ENCODE measurements at regions not wholly inside any gene's neighbourhood (a gene's known extent, or its start where the extent isn't known, plus 50 kb on each side); places are given as distances from the start of the nearest gene placed in this dataset.
"Not testable (repeated sequence)": the region's sequence is repeated elsewhere in the genome, so short reads cannot be mapped to it uniquely, and the experiment has no call there.

GRCh38 chr16:22653876-22654275, 143.2 kb downstream of the NPIPB5 start:
- no peak for DNase-seq

GRCh38 chr16:22656573-22656972, 145.9 kb downstream of the NPIPB5 start:
- H3K9me3 ChIP-seq; H3K4me3 ChIP-seq; intact Hi-C loops (cut with DNase I); H3K4me1 ChIP-seq; H3K27ac ChIP-seq; H3K36me3 ChIP-seq; DNase-seq: not testable (repeated sequence)
- 85 to 86% methylated on average over 9 of the region's 9 CpGs for WGBS, 2 donors
- peaks cover 0 to 12% (median 0%) of the 10 kb centered on the region in 4 donors for H3K27me3 ChIP-seq

More at GRCh38 chr16:22653876-22654275, 143.2 kb downstream of the NPIPB5 start:
- intact Hi-C loops (cut with DNase I), result no loop called here
- Histone ChIP-seq H3K4me1 (no peaks in the 10 kb centered on the region), H3K36me3 (no peaks in the 10 kb centered on the region), H3K4me3 (no peak overlapping the region), H3K27me3 (peaks cover 0 to 27% (median 0%) of the 10 kb centered on the region in 4 donors), H3K9me3 (no peaks in the 10 kb centered on the region), H3K27ac (no peak overlapping the region)
- no peak for TF ChIP-seq CTCF (IDR thresholded peaks at IDR 0.05)
- TF ChIP-seq POLR2A (IDR thresholded peaks at IDR 0.05), result no peak
- WGBS, 2 donors, result 75 to 76% methylated on average over 6 of the region's 6 CpGs

GRCh38 chr16:22659933-22660332, 149.2 kb downstream of the NPIPB5 start:
- Histone ChIP-seq H3K27ac (no peak overlapping the region), H3K27me3 (peaks cover 0 to 33% (median 0%) of the 10 kb centered on the region in 4 donors), H3K4me3 (no peak overlapping the region), H3K4me1 (no peaks in the 10 kb centered on the region), H3K36me3 (no peaks in the 10 kb centered on the region), H3K9me3 (no peaks in the 10 kb centered on the region)
- intact Hi-C loops (cut with DNase I), result no loop called here
- WGBS, 2 donors, result 64 to 69% methylated on average over 4 of the region's 4 CpGs
- DNase-seq, result no peak
- TF ChIP-seq CTCF (IDR thresholded peaks at IDR 0.05) (no peak), POLR2A (IDR thresholded peaks at IDR 0.05) (no peak)

GRCh38 chr16:22660441-22661160, 149.9 kb downstream of the NPIPB5 start:
- no peak overlapping the region for H3K4me3 ChIP-seq
- DNase-seq, result no peak
- 68 to 76% methylated on average over 5 of the region's 5 CpGs for WGBS, 2 donors
- H3K9me3 ChIP-seq, result no peaks in the 10 kb centered on the region
- intact Hi-C loops (cut with DNase I), result no loop called here
- no peaks in the 10 kb centered on the region for H3K4me1 ChIP-seq
- no peaks in the 10 kb centered on the region for H3K36me3 ChIP-seq
- peaks cover 0 to 40% (median 0%) of the 10 kb centered on the region in 4 donors for H3K27me3 ChIP-seq
- TF ChIP-seq POLR2A (IDR thresholded peaks at IDR 0.05) (no peak), CTCF (IDR thresholded peaks at IDR 0.05) (no peak)
- no peak overlapping the region for H3K27ac ChIP-seq

GRCh38 chr16:22661161-22661647, 150.5 kb downstream of the NPIPB5 start:
- no peak overlapping the region for H3K4me3 ChIP-seq
- TF ChIP-seq POLR2A (IDR thresholded peaks at IDR 0.05) (no peak), CTCF (IDR thresholded peaks at IDR 0.05) (no peak)
- H3K9me3 ChIP-seq, result no peaks in the 10 kb centered on the region
- H3K27me3 ChIP-seq, result peaks cover 0 to 44% (median 0%) of the 10 kb centered on the region in 4 donors
- WGBS, 2 donors, result 67 to 71% methylated on average over 7 of the region's 7 CpGs
- intact Hi-C loops (cut with DNase I), result no loop called here
- DNase-seq, result no peak
- no peaks in the 10 kb centered on the region for H3K4me1 ChIP-seq
- no peaks in the 10 kb centered on the region for H3K36me3 ChIP-seq
- no peak overlapping the region for H3K27ac ChIP-seq

- H3K27ac ChIP-seq; H3K4me3 ChIP-seq; H3K9me3 ChIP-seq; intact Hi-C loops (cut with DNase I); DNase-seq; H3K4me1 ChIP-seq; H3K36me3 ChIP-seq: not testable (repeated sequence)
- peaks cover 0 to 53% (median 0%) of the 10 kb centered on the region in 4 donors for H3K27me3 ChIP-seq
- WGBS, 2 donors, result 50 to 57% methylated on average over 1 of the region's 1 CpG
Measured at GRCh38 chr16:22662958-22663357, 151.0 kb upstream of the HS3ST2 start.

Data from esophagus squamous epithelium (tissue), 5 donors.